CD4-positive, alpha-beta T cell treated with Interferon gamma for 1 hour (primary cell): ENCODE measurements at regions not wholly inside any gene's neighbourhood (a gene's known extent, or its start where the extent isn't known, plus 50 kb on each side); places are given as distances from the start of the nearest gene placed in this dataset.
"Not testable (repeated sequence)": the region's sequence is repeated elsewhere in the genome, so short reads cannot be mapped to it uniquely, and the experiment has no call there.

Experiments
- DNase-seq: peaks from one replicate; pipeline ENCODE4 v3.0.0-alpha.2; 2020

DNA sequence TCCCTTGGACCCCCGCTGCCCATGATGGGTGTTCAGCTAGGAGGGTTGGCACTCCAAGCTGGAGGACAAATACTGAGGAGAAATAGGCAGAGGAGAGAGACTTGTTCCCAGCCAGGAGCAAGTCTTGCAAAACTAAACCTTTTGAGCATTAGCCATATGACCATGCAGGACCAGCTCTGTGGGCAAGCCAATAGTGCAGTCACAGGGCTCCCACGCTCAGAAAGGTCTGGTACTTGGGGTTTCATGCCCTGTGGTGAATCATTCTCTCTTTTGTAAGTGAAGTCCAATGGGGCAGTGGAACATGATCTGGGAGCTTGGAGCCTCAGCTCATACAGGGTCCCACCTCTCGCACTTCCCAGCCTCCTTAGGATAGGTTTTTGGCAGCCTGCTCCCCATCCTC, 300.9 kb downstream of the BCOR start:
- no peak for DNase-seq

GRCh38 chrX:39798488-39798887, 299.3 kb downstream of the BCOR start:
- not testable (repeated sequence) for DNase-seq

GRCh38 chrX:39802354-39802753, 295.4 kb downstream of the BCOR start:
- no peak for DNase-seq

- no peak for DNase-seq
These were observed 294.9 kb downstream of the BCOR start for GRCh38 chrX:39802908-39803307.

DNA sequence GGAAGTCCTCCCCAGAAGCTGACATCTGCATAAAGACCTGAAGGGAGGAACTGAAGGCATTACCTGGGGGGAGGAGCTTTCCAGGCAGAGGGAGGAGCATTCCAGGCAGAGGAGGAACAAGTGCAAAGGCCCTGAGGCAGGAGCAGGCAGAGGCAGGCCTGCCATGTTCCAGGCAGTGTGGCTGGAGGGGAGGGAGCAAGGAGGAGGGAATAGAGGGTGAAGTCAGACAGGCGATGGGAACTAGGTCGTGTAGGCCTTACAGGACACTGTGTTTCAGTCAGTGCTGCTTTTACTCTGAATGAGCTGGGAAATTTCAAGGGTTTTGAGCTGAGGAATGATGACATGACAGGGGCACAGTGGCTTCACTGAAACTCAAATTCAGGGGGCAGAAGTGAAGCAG, 292.7 kb downstream of the BCOR start:
- no peak for DNase-seq

DNA sequence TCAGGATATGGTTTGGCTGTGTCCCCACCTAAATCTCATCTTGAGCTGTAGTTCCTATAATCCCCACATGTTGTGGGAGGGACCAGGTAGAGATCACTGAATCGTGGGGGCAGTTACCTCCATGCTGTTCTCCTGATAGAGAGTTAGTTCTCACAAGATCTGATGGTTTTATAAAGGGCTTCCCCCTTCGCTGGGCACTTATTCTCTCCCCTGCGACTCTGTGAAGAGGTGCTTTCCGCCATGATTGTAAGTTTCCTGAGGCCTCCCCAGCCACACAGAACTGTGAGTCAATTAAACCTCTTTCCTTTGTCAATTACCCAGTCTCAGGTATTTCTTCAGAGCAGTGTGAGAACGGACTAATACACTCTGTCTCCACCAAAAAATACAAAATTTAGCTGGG, 291.9 kb downstream of the BCOR start:
- DNase-seq, result no peak

GRCh38 chrX:39808471-39808917, 289.3 kb downstream of the BCOR start:
- no peak for DNase-seq

GRCh38 chrX:39809331-39809730, 288.4 kb downstream of the BCOR start:
- no peak for DNase-seq

GRCh38 chrX:39810901-39811300, 286.9 kb downstream of the BCOR start:
- no peak for DNase-seq

GRCh38 chrX:39811376-39811775, 286.4 kb downstream of the BCOR start:
- no peak for DNase-seq

- DNase-seq, result no peak
These were observed 284.0 kb downstream of the BCOR start for GRCh38 chrX:39813631-39814277.

GRCh38 chrX:39814391-39814790, 283.4 kb downstream of the BCOR start:
- DNase-seq, result peak; percentile 26

GRCh38 chrX:39815631-39816030, 282.1 kb downstream of the BCOR start:
- no peak for DNase-seq

DNA sequence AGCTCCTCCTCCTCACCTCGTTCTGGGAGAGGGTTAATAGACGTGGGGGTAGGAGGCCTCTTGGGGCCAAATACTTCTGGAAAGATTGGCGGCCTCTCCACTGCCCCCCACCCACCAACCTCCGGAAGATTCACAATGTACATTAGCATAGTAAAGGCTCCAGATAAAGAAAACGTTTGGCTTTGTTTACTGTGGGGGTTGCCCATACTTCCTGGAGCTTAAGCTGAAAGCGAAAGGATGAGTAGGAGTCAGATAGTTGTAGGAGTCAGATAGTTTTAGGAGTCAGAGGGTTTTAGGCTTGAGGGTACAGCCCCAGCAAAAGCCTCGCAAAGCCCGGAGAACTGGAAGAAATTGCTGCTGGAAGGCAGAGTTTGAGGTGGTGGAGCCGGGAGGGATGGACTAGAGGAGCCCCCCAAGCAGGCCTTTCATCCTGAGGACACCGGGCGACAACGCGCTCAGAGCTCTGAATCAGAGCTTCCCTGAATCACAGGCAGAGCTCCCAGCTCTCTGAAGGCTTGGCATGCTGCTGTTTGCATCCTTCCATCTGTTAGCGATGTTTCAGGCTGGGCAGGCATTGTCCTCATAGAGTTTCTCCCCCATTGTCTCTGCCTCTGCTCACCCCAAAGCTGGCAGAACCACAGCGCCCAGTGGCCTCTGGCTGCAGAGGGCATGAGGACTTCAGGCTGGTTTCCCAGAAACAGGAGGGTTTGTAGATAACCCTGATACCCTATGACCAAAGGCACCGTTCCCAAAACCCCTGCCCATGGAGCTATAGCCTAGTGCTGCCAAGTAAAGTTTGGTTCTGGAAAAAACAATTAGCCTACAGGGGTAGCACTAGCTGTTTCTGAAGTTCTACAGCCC, 280.7 kb downstream of the BCOR start:
- no peak for DNase-seq

DNA sequence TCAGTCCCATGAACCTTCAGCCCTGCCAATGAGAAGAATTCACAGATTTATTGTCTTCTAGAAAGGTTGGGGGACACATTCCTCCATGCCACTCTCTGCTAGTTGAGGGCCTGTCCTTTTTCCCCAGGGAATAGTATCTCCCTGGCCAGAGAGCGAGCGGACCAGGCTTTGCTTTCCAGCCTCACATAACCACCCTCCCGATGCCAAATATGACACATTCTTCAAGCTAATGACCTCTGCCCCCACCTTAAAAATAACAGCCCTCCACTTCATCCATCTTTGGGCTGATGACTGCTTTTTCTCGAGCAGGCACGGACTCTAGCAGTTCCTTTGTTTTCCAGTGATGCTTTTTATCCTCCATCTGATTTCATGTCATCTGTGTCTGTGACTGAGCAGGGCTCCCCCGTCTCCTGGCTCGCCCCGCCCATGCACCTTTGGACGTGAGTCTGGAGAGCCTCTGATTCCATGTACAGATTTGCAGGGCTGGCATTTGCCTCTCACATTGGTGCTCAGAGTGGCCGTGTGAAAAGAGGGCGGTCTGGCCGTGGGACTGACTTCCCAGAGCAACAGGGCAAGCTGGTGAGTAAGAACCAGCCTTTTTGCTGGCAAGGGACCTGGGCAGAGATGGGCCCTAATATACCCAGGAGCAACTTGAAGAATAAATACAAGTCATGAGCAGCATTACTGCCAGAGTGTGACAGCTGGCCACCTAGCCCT, 279.8 kb downstream of the BCOR start:
- no peak for DNase-seq

DNA sequence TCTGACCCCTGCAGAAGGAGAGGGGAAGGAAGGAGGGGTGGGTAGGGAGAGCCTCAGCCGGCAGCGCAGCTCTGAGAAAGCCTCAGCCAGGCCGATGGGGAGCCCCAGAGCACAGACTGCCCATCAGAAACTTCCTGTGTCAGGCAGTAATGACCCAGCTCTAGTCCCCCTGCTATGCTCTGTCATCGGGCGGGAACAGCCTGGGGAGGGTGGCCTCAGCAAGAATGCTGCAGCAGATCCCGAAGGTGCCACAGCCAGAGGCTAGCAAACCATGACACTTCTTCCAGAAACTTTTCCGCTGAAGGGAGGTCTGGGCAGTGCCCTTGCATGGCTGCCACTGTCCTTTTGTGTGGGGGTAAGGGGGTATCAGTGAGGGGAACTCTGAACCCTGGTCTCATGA, 279.0 kb downstream of the BCOR start:
- DNase-seq, result no peak

- no peak for DNase-seq
These were observed 277.6 kb downstream of the BCOR start for GRCh38 chrX:39819921-39820849.

DNA sequence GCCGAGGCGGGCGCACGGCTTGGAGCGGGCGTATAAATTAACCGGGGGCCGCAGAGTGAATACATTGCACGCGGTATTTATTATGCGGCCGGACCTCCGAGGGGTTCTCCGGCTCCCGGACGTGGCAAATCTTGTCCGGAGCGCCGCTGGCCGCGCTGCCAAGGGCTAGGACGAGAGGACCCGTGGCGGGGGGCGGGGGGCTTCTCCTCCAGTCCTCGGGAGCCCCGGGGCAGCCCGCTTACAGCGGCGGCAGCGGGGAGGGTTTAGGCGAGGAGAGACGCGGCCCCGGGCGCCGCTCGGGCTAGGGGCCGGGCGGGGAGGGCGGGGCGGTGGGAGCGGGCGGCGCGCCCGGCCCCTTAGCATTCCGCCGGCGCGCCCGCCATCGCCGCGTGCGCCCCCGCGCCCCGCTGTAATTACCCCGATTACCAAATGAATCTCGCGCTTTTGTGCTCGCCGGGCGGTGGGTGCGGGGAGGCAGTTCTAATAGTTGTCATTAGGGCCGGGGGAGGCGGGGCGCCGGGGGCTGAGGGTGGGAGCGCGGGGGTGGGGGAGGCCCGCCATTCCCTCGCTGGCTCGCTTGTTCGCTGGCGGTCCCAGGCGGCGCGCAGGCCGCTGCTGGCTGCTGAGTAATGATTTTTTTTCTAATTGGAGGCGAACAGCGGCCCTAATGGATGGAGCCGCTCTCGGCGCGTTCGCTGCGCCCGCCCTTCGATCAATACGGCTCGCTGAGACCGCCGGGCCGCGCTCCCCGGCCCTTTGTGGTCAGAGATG, 276.6 kb downstream of the BCOR start:
- DNase-seq, result no peak

DNA sequence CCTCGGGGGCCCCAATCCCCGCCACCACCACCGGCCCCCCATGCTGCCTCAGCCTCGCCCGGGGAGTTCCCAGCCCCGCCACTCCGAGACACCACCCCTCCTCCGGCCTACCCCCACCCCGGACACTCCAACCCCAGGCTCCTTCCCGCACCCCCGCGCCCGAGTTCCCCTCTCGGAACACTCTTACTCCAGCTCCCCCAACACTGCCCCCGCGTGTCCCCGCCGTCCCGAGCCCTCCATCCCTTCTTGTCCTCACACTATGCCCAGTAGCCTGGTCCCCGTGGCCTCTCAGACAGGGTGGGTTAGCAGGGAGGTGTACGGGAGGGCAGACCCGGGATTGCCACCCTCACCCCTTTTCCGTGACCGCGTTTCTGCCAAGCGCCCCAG, 276.1 kb downstream of the BCOR start:
- DNase-seq, result no peak

DNA sequence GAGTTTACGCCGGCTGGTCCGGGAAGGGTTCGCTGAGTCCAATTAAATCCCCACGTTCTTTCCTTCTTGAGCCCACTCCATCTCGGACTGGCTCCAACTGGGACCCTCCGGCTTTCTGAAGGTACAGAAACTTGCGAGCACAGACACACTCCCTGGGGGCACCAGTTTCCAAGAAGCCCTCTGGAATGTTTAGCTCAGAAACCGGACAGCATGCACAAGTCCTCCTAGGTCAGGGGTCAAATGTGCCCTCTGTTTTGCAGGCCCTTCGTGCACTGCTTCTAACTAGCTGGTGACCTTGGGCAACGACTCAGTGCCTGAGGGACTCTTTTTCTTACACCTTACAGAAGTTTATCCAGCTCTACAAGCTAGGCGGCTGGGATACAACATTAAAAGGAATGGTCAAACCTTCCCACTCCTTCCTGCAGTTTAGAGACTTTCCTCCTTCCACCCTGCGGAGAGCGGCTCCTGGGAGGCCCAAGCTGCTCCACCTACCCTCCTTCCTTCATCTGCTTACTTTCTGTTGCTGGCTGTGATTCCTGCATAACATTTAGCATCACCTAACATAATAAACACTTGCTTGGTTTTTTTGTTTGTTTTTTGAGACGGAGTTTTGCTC, 275.5 kb downstream of the BCOR start:
- no peak for DNase-seq

GRCh38 chrX:39823424-39823823, 274.3 kb downstream of the BCOR start:
- DNase-seq, result no peak
